ENCODE measurements at regions not wholly inside any gene's neighbourhood (a gene's known extent, or its start where the extent isn't known, plus 50 kb on each side); places are given as distances from the start of the nearest gene placed in this dataset.

- H3K27ac ChIP-seq (ENCODE audit: low read depth, low read length), result no peak overlapping the region
These were observed 54.3 kb upstream of the APCDD1L start for GRCh38 chr20:58569241-58570125.

GRCh38 chr20:58568483-58569240 lies 53.5 kb upstream of the APCDD1L start:
- TF ChIP-seq CTCF (IDR thresholded peaks at IDR 0.05; ENCODE audit: low read depth, low read length), result no peak
- POLR2A ChIA-PET, result no interaction called here
- Histone ChIP-seq H3K9me3 (ENCODE audit: control insufficient read depth, insufficient read depth, low read length) (peaks cover 2% of the 10 kb centered on the region; the same call in 1 of the 2 replicates), H3K27me3 (ENCODE audit: control insufficient read depth, insufficient read depth, low read length) (no peaks in the 10 kb centered on the region), H3K4me3 (ENCODE audit: low read depth, low read length) (no peak overlapping the region), H3K27ac (ENCODE audit: low read depth, low read length) (no peak overlapping the region)
- DNase-seq (ENCODE audit: low read depth, low spot score), result no peak
- CTCF ChIA-PET, result no interaction called here

More at GRCh38 chr20:58569241-58570125, 54.3 kb upstream of the APCDD1L start:
- Histone ChIP-seq H3K4me3 (ENCODE audit: low read depth, low read length) (no peak overlapping the region), H3K27me3 (ENCODE audit: control insufficient read depth, insufficient read depth, low read length) (no peaks in the 10 kb centered on the region), H3K9me3 (ENCODE audit: control insufficient read depth, insufficient read depth, low read length) (peaks cover 2% of the 10 kb centered on the region; the same call in 1 of the 2 replicates)
- POLR2A ChIA-PET, result no interaction called here
- no peak for DNase-seq (ENCODE audit: low read depth, low spot score)
- TF ChIP-seq CTCF (IDR thresholded peaks at IDR 0.05; ENCODE audit: low read depth, low read length), result no peak
- CTCF ChIA-PET, result no interaction called here

- no peak for DNase-seq (ENCODE audit: low read depth, low spot score)
- Histone ChIP-seq H3K27me3 (ENCODE audit: control insufficient read depth, insufficient read depth, low read length) (no peaks in the 10 kb centered on the region), H3K27ac (ENCODE audit: low read depth, low read length) (no peak overlapping the region), H3K4me3 (ENCODE audit: low read depth, low read length) (no peak overlapping the region), H3K9me3 (ENCODE audit: control insufficient read depth, insufficient read depth, low read length) (peaks cover 2% of the 10 kb centered on the region; the same call in 1 of the 2 replicates)
- POLR2A ChIA-PET, result no interaction called here
- TF ChIP-seq CTCF (IDR thresholded peaks at IDR 0.05; ENCODE audit: low read depth, low read length), result no peak
- CTCF ChIA-PET, result no interaction called here
These were observed 52.9 kb upstream of the APCDD1L start for GRCh38 chr20:58568126-58568482.

GRCh38 chr20:58567437-58567836 lies 52.2 kb upstream of the APCDD1L start:
- no peaks in the 10 kb centered on the region for H3K27me3 ChIP-seq (ENCODE audit: control insufficient read depth, insufficient read depth, low read length)
- ChIA-PET POLR2A (no interaction called here), CTCF (no interaction called here)
- H3K27ac ChIP-seq (ENCODE audit: low read depth, low read length), result no peak overlapping the region
- no peak for DNase-seq (ENCODE audit: low read depth, low spot score)
- no peak for TF ChIP-seq CTCF (IDR thresholded peaks at IDR 0.05; ENCODE audit: low read depth, low read length)
- H3K9me3 ChIP-seq (ENCODE audit: control insufficient read depth, insufficient read depth, low read length), result peaks cover 2% of the 10 kb centered on the region; the same call in 1 of the 2 replicates
- H3K4me3 ChIP-seq (ENCODE audit: low read depth, low read length), result no peak overlapping the region

- Histone ChIP-seq H3K27ac (ENCODE audit: low read depth, low read length) (no peak overlapping the region), H3K27me3 (ENCODE audit: control insufficient read depth, insufficient read depth, low read length) (no peaks in the 10 kb centered on the region), H3K4me3 (ENCODE audit: low read depth, low read length) (no peak overlapping the region), H3K9me3 (ENCODE audit: control insufficient read depth, insufficient read depth, low read length) (peaks cover 2% of the 10 kb centered on the region; the same call in 1 of the 2 replicates)
- ChIA-PET CTCF (no interaction called here), POLR2A (no interaction called here)
- no peak for DNase-seq (ENCODE audit: low read depth, low spot score)
- TF ChIP-seq CTCF (IDR thresholded peaks at IDR 0.05; ENCODE audit: low read depth, low read length), result no peak
These were observed 51.8 kb upstream of the APCDD1L start for GRCh38 chr20:58566981-58567380.

Measured in AG04450 (cell line).